HEK293 (cell line): ENCODE measurements at regions not wholly inside any gene's neighbourhood (a gene's known extent, or its start where the extent isn't known, plus 50 kb on each side); places are given as distances from the start of the nearest gene placed in this dataset.

ENCODE experiments used
- CTCF ChIA-PET: fragments of 350-600 bp; formaldehyde crosslinking; extraction: SDS; loops from one replicate; lab custom pipeline; 2021; ENCODE audit warnings: antibody characterized with exemption; lab: Yijun Ruan, JAX
- POLR2A ChIA-PET: fragments of 300-600 bp; formaldehyde crosslinking; extraction: SDS; loops from one replicate; lab custom pipeline; 2020; ENCODE audit warnings: antibody characterized with exemption, inconsistent platforms; lab: Yijun Ruan, JAX
- H3K27ac ChIP-seq: fragments of 200-500 bp; sonication (Bioruptor generic); 2 replicates; pipeline ENCODE4 v1.5.1; 2014; ENCODE audit warnings: low read depth, low read length, control low read depth, inconsistent platforms; ENCODE audit errors: extremely low read depth
- H3K36me3 ChIP-seq, 2 experiments: fragments of 200-500 bp in 1 of 2; sonication (Bioruptor generic) in 1 of 2; 1 replicate in 1 of 2; 2 replicates in 1 of 2; pipeline ENCODE4 v1.5.1; 2014 to 2017; ENCODE audit warnings: inconsistent platforms in 2 of 2, low read length in 2 of 2; ENCODE audit not compliant: control insufficient read depth in 2 of 2, insufficient read depth in 1 of 2
- H3K4me1 ChIP-seq: fragments of 200-500 bp; sonication (Bioruptor generic); 2 replicates; pipeline ENCODE4 v1.5.1; 2014; ENCODE audit warnings: mild to moderate bottlenecking, low read length, inconsistent platforms; ENCODE audit not compliant: control insufficient read depth, insufficient read depth
- H3K4me3 ChIP-seq: 2 replicates; pipeline ENCODE4 v1.5.1; 2011; ENCODE audit warnings: low read depth, mild to moderate bottlenecking, control low read depth, low read length, moderate library complexity
- H3K9me3 ChIP-seq: fragments of 200-500 bp; sonication (Bioruptor generic); 2 replicates; pipeline ENCODE4 v1.5.1; 2014; ENCODE audit warnings: low read depth, low read length, inconsistent platforms; ENCODE audit not compliant: control insufficient read depth, insufficient read depth
- GFI1B ChIP-seq: fragments of 450-650 bp; formaldehyde crosslinking; IDR thresholded peaks from 2 replicates; pipeline ENCODE4 v1.5.1; 2016; ENCODE audit warnings: missing biosample characterization, missing genetic modification characterization
- ZBTB10 ChIP-seq: fragments of 450-650 bp; formaldehyde crosslinking; IDR thresholded peaks from 2 replicates; pipeline ENCODE4 v1.5.1; 2016; ENCODE audit warnings: missing biosample characterization, missing genetic modification characterization
- ZBTB11 ChIP-seq: fragments of 450-650 bp; formaldehyde crosslinking; conservative IDR thresholded peaks from 2 replicates; pipeline ENCODE4 v1.5.1; 2016; ENCODE audit warnings: low read depth, missing biosample characterization, missing genetic modification characterization
- ZFHX2 ChIP-seq: fragments of 450-650 bp; formaldehyde crosslinking; conservative IDR thresholded peaks from 2 replicates; pipeline ENCODE4 v1.5.1; 2016; ENCODE audit warnings: missing biosample characterization, missing genetic modification characterization
- ZNF302 ChIP-seq: fragments of 450-650 bp; formaldehyde crosslinking; IDR thresholded peaks from 2 replicates; pipeline ENCODE4 v1.5.1; 2016; ENCODE audit warnings: missing biosample characterization, missing genetic modification characterization, low read depth
- ZNF341 ChIP-seq: fragments of 450-650 bp; formaldehyde crosslinking; IDR thresholded peaks from 2 replicates; pipeline ENCODE4; 2016; ENCODE audit warnings: low read depth, missing biosample characterization, missing genetic modification characterization
- ZNF37A ChIP-seq: fragments of 450-650 bp; IDR thresholded peaks from 2 replicates; pipeline ENCODE4 v1.5.1; 2018; ENCODE audit warnings: missing biosample characterization, missing genetic modification characterization
- ZNF621 ChIP-seq: fragments of 450-650 bp; formaldehyde crosslinking; IDR thresholded peaks from 2 replicates; pipeline ENCODE4 v1.5.1; 2017; ENCODE audit warnings: missing biosample characterization, missing genetic modification characterization
- ZNF629 ChIP-seq: fragments of 450-650 bp; formaldehyde crosslinking; IDR thresholded peaks from 2 replicates; pipeline ENCODE4 v1.5.1; 2017; ENCODE audit warnings: missing biosample characterization, missing genetic modification characterization
- ZNF830 ChIP-seq: fragments of 450-650 bp; IDR thresholded peaks from 2 replicates; pipeline ENCODE4 v1.5.0; 2018; ENCODE audit warnings: missing biosample characterization, missing genetic modification characterization, low read depth, mild to moderate bottlenecking, moderate library complexity
- ZXDB ChIP-seq: fragments of 450-650 bp; formaldehyde crosslinking; IDR thresholded peaks from 2 replicates; pipeline ENCODE4 v1.5.1; 2016; ENCODE audit warnings: missing biosample characterization, missing genetic modification characterization
- TF ChIP-seq, protein P1 (sequence below): fragments of 450-650 bp; formaldehyde crosslinking; IDR thresholded peaks from 2 replicates; pipeline ENCODE4 v1.5.1; 2016; ENCODE audit warnings: missing biosample characterization, missing genetic modification characterization
- TF ChIP-seq, protein P2 (sequence below): fragments of 450-650 bp; formaldehyde crosslinking; IDR thresholded peaks from 2 replicates; pipeline ENCODE4 v1.5.1; 2016; ENCODE audit warnings: missing biosample characterization, missing genetic modification characterization, borderline replicate concordance

DNA sequence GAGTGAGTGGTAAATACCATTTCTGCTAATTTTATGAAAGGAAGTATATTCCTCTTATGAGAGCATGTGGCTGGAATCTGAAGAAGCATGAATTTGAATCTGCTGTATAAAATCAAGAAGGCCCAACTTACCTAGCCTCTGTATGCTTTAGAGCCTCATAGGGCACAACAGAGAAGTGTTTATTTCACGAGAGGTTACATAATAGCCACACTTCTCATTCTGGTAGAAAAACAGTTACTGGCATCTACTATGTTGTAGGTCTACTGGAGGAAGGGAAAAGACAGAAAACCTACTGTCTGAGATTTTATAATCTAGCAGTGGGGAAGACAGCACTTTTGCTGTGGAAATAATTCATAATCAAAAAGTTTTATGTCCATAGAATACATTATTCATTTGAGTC lies 172.6 kb upstream of the ZNF608 start (continued):
- TF ChIP-seq ZNF341 (tag by site-specific recombination), result no peak
- no peak for TF ChIP-seq ZNF621 (tag by site-specific recombination)
- no peak for TF ChIP-seq GFI1B (tag by site-specific recombination)
- TF ChIP-seq ZNF302 (tag by site-specific recombination), result no peak
- TF ChIP-seq ZNF830 (tag by site-specific recombination), result no peak
- TF ChIP-seq, all 188 proteins: peak for 2

- no peak overlapping the region for H3K27ac ChIP-seq
- POLR2A ChIA-PET, result no interaction called here
Observed at GRCh38 chr5:124919747-124920525, 173.5 kb upstream of the ZNF608 start.

More at GRCh38 chr5:124919747-124920525, 173.5 kb upstream of the ZNF608 start:
- CTCF ChIA-PET, result interaction anchor here (0.6 kb wide), 1 partner anchor 873 kb away, joined by 4 read pairs; no protein-coding TSS in a partner anchor
- Histone ChIP-seq H3K9me3 (no peaks in the 10 kb centered on the region), H3K36me3 (no peaks in the 10 kb centered on the region), H3K4me1 (peaks cover 13% of the 10 kb centered on the region), H3K4me3 (no peak overlapping the region)
- no peak for TF ChIP-seq ZFHX2 (tag by site-specific recombination)
- no peak for TF ChIP-seq ZNF37A (tag by site-specific recombination)
- TF ChIP-seq, protein P1, sequence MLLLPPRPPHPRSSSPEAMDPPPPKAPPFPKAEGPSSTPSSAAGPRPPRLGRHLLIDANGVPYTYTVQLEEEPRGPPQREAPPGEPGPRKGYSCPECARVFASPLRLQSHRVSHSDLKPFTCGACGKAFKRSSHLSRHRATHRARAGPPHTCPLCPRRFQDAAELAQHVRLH (tag by site-specific recombination), result no peak
- no peak for TF ChIP-seq ZXDB (tag by site-specific recombination)
- no peak for TF ChIP-seq ZBTB10 (tag by site-specific recombination)
- no peak for TF ChIP-seq ZBTB11 (tag by site-specific recombination)
- TF ChIP-seq, protein P2, sequence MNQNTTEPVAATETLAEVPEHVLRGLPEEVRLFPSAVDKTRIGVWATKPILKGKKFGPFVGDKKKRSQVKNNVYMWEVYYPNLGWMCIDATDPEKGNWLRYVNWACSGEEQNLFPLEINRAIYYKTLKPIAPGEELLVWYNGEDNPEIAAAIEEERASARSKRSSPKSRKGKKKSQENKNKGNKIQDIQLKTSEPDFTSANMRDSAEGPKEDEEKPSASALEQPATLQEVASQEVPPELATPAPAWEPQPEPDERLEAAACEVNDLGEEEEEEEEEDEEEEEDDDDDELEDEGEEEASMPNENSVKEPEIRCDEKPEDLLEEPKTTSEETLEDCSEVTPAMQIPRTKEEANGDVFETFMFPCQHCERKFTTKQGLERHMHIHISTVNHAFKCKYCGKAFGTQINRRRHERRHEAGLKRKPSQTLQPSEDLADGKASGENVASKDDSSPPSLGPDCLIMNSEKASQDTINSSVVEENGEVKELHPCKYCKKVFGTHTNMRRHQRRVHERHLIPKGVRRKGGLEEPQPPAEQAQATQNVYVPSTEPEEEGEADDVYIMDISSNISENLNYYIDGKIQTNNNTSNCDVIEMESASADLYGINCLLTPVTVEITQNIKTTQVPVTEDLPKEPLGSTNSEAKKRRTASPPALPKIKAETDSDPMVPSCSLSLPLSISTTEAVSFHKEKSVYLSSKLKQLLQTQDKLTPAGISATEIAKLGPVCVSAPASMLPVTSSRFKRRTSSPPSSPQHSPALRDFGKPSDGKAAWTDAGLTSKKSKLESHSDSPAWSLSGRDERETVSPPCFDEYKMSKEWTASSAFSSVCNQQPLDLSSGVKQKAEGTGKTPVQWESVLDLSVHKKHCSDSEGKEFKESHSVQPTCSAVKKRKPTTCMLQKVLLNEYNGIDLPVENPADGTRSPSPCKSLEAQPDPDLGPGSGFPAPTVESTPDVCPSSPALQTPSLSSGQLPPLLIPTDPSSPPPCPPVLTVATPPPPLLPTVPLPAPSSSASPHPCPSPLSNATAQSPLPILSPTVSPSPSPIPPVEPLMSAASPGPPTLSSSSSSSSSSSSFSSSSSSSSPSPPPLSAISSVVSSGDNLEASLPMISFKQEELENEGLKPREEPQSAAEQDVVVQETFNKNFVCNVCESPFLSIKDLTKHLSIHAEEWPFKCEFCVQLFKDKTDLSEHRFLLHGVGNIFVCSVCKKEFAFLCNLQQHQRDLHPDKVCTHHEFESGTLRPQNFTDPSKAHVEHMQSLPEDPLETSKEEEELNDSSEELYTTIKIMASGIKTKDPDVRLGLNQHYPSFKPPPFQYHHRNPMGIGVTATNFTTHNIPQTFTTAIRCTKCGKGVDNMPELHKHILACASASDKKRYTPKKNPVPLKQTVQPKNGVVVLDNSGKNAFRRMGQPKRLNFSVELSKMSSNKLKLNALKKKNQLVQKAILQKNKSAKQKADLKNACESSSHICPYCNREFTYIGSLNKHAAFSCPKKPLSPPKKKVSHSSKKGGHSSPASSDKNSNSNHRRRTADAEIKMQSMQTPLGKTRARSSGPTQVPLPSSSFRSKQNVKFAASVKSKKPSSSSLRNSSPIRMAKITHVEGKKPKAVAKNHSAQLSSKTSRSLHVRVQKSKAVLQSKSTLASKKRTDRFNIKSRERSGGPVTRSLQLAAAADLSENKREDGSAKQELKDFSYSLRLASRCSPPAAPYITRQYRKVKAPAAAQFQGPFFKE (tag by site-specific recombination), result no peak
- TF ChIP-seq ZNF629 (tag by site-specific recombination), result no peak
